ENCODE measurements at regions not wholly inside any gene's neighbourhood (a gene's known extent, or its start where the extent isn't known, plus 50 kb on each side); places are given as distances from the start of the nearest gene placed in this dataset.
"Not testable (repeated sequence)": the region's sequence is repeated elsewhere in the genome, so short reads cannot be mapped to it uniquely, and the experiment has no call there.

- not testable (repeated sequence) for H3K4me3 ChIP-seq (ENCODE audit: low read depth in 1 of 2, low read length in 2 of 2); H3K36me3 ChIP-seq (ENCODE audit: control insufficient read depth in 2 of 2, insufficient read depth in 2 of 2, low read length in 1 of 2); H3K9me3 ChIP-seq (ENCODE audit: control insufficient read depth in 2 of 2, insufficient read depth in 1 of 2, low read depth in 1 of 2, low read length in 1 of 2); H3K4me1 ChIP-seq (ENCODE audit: control insufficient read depth in 2 of 2, insufficient read depth in 2 of 2, low read length in 1 of 2); H3K27me3 ChIP-seq (ENCODE audit: control insufficient read depth in 1 of 2, insufficient read depth in 2 of 2, low read length in 2 of 2); H3K27ac ChIP-seq (ENCODE audit: low read depth in 2 of 2, low read length in 1 of 2)
- 91 to 95% methylated on average over 9 of the region's 9 CpGs for WGBS, 2 donors
Observed at GRCh38 chr3:18205701-18206100, 219.4 kb downstream of the SATB1 start.

GRCh38 chr3:18201315-18201714 is 223.8 kb downstream of the SATB1 start:
- no peaks in the 10 kb centered on the region for H3K9me3 ChIP-seq (ENCODE audit: control insufficient read depth in 2 of 2, insufficient read depth in 1 of 2, low read depth in 1 of 2, low read length in 1 of 2)
- no peaks in the 10 kb centered on the region for H3K36me3 ChIP-seq (ENCODE audit: control insufficient read depth in 2 of 2, insufficient read depth in 2 of 2, low read length in 1 of 2)
- no peaks in the 10 kb centered on the region for H3K27me3 ChIP-seq (ENCODE audit: control insufficient read depth in 1 of 2, insufficient read depth in 2 of 2, low read length in 2 of 2)
- no peak overlapping the region for H3K27ac ChIP-seq (ENCODE audit: low read depth in 2 of 2, low read length in 1 of 2)
- no peak overlapping the region for H3K4me3 ChIP-seq (ENCODE audit: low read depth in 1 of 2, low read length in 2 of 2)
- H3K4me1 ChIP-seq (ENCODE audit: control insufficient read depth in 2 of 2, insufficient read depth in 2 of 2, low read length in 1 of 2), result no peaks in the 10 kb centered on the region

GRCh38 chr3:18199757-18200156 is 225.4 kb downstream of the SATB1 start:
- H3K4me1 ChIP-seq (ENCODE audit: control insufficient read depth in 2 of 2, insufficient read depth in 2 of 2, low read length in 1 of 2), result no peaks in the 10 kb centered on the region
- no peaks in the 10 kb centered on the region for H3K27me3 ChIP-seq (ENCODE audit: control insufficient read depth in 1 of 2, insufficient read depth in 2 of 2, low read length in 2 of 2)
- H3K4me3 ChIP-seq (ENCODE audit: low read depth in 1 of 2, low read length in 2 of 2), result no peak overlapping the region
- H3K27ac ChIP-seq (ENCODE audit: low read depth in 2 of 2, low read length in 1 of 2), result no peak overlapping the region
- no peaks in the 10 kb centered on the region for H3K36me3 ChIP-seq (ENCODE audit: control insufficient read depth in 2 of 2, insufficient read depth in 2 of 2, low read length in 1 of 2)
- no peaks in the 10 kb centered on the region for H3K9me3 ChIP-seq (ENCODE audit: control insufficient read depth in 2 of 2, insufficient read depth in 1 of 2, low read depth in 1 of 2, low read length in 1 of 2)

- H3K27me3 ChIP-seq (ENCODE audit: control insufficient read depth in 1 of 2, insufficient read depth in 2 of 2, low read length in 2 of 2), result no peaks in the 10 kb centered on the region
- H3K36me3 ChIP-seq (ENCODE audit: control insufficient read depth in 2 of 2, insufficient read depth in 2 of 2, low read length in 1 of 2), result no peaks in the 10 kb centered on the region
- no peaks in the 10 kb centered on the region for H3K9me3 ChIP-seq (ENCODE audit: control insufficient read depth in 2 of 2, insufficient read depth in 1 of 2, low read depth in 1 of 2, low read length in 1 of 2)
- no peak overlapping the region for H3K27ac ChIP-seq (ENCODE audit: low read depth in 2 of 2, low read length in 1 of 2)
- no peaks in the 10 kb centered on the region for H3K4me1 ChIP-seq (ENCODE audit: control insufficient read depth in 2 of 2, insufficient read depth in 2 of 2, low read length in 1 of 2)
- no peak overlapping the region for H3K4me3 ChIP-seq (ENCODE audit: low read depth in 1 of 2, low read length in 2 of 2)
Observed at GRCh38 chr3:18195836-18196235, 229.3 kb downstream of the SATB1 start.

- Histone ChIP-seq H3K4me3 (ENCODE audit: low read depth in 1 of 2, low read length in 2 of 2) (no peak overlapping the region), H3K9me3 (ENCODE audit: control insufficient read depth in 2 of 2, insufficient read depth in 1 of 2, low read depth in 1 of 2, low read length in 1 of 2) (no peaks in the 10 kb centered on the region), H3K4me1 (ENCODE audit: control insufficient read depth in 2 of 2, insufficient read depth in 2 of 2, low read length in 1 of 2) (no peaks in the 10 kb centered on the region), H3K27me3 (ENCODE audit: control insufficient read depth in 1 of 2, insufficient read depth in 2 of 2, low read length in 2 of 2) (no peaks in the 10 kb centered on the region), H3K27ac (ENCODE audit: low read depth in 2 of 2, low read length in 1 of 2) (no peak overlapping the region), H3K36me3 (ENCODE audit: control insufficient read depth in 2 of 2, insufficient read depth in 2 of 2, low read length in 1 of 2) (no peaks in the 10 kb centered on the region)
- WGBS, 2 donors, result 76 to 85% methylated on average over 4 of the region's 4 CpGs
Observed at GRCh38 chr3:18194431-18194830, 230.7 kb downstream of the SATB1 start.

GRCh38 chr3:18190646-18191045 is 234.5 kb downstream of the SATB1 start:
- H3K9me3 ChIP-seq (ENCODE audit: control insufficient read depth in 2 of 2, insufficient read depth in 1 of 2, low read depth in 1 of 2, low read length in 1 of 2), result no peaks in the 10 kb centered on the region
- H3K27me3 ChIP-seq (ENCODE audit: control insufficient read depth in 1 of 2, insufficient read depth in 2 of 2, low read length in 2 of 2), result no peaks in the 10 kb centered on the region
- no peak overlapping the region for H3K4me3 ChIP-seq (ENCODE audit: low read depth in 1 of 2, low read length in 2 of 2)
- no peaks in the 10 kb centered on the region for H3K4me1 ChIP-seq (ENCODE audit: control insufficient read depth in 2 of 2, insufficient read depth in 2 of 2, low read length in 1 of 2)
- H3K36me3 ChIP-seq (ENCODE audit: control insufficient read depth in 2 of 2, insufficient read depth in 2 of 2, low read length in 1 of 2), result no peaks in the 10 kb centered on the region
- no peak overlapping the region for H3K27ac ChIP-seq (ENCODE audit: low read depth in 2 of 2, low read length in 1 of 2)

- H3K36me3 ChIP-seq (ENCODE audit: control insufficient read depth in 2 of 2, insufficient read depth in 2 of 2, low read length in 1 of 2), result no peaks in the 10 kb centered on the region
- no peaks in the 10 kb centered on the region for H3K4me1 ChIP-seq (ENCODE audit: control insufficient read depth in 2 of 2, insufficient read depth in 2 of 2, low read length in 1 of 2)
- H3K9me3 ChIP-seq (ENCODE audit: control insufficient read depth in 2 of 2, insufficient read depth in 1 of 2, low read depth in 1 of 2, low read length in 1 of 2), result no peaks in the 10 kb centered on the region
- H3K4me3 ChIP-seq (ENCODE audit: low read depth in 1 of 2, low read length in 2 of 2), result no peak overlapping the region
- no peaks in the 10 kb centered on the region for H3K27me3 ChIP-seq (ENCODE audit: control insufficient read depth in 1 of 2, insufficient read depth in 2 of 2, low read length in 2 of 2)
- WGBS, 2 donors, result 70 to 74% methylated on average over 9 of the region's 9 CpGs
- no peak overlapping the region for H3K27ac ChIP-seq (ENCODE audit: low read depth in 2 of 2, low read length in 1 of 2)
Observed at GRCh38 chr3:18189282-18190050, 235.7 kb downstream of the SATB1 start.

GRCh38 chr3:18188491-18188890 is 236.6 kb downstream of the SATB1 start:
- Histone ChIP-seq H3K9me3 (ENCODE audit: control insufficient read depth in 2 of 2, insufficient read depth in 1 of 2, low read depth in 1 of 2, low read length in 1 of 2) (no peaks in the 10 kb centered on the region), H3K27ac (ENCODE audit: low read depth in 2 of 2, low read length in 1 of 2) (no peak overlapping the region), H3K4me1 (ENCODE audit: control insufficient read depth in 2 of 2, insufficient read depth in 2 of 2, low read length in 1 of 2) (no peaks in the 10 kb centered on the region), H3K27me3 (ENCODE audit: control insufficient read depth in 1 of 2, insufficient read depth in 2 of 2, low read length in 2 of 2) (no peaks in the 10 kb centered on the region), H3K36me3 (ENCODE audit: control insufficient read depth in 2 of 2, insufficient read depth in 2 of 2, low read length in 1 of 2) (no peaks in the 10 kb centered on the region), H3K4me3 (ENCODE audit: low read depth in 1 of 2, low read length in 2 of 2) (no peak overlapping the region)
- 77 to 81% methylated on average over 3 of the region's 3 CpGs for WGBS, 2 donors

- WGBS, 2 donors, result 83 to 92% methylated on average over 1 of the region's 1 CpG
- Histone ChIP-seq H3K27ac (ENCODE audit: low read depth in 2 of 2, low read length in 1 of 2) (no peak overlapping the region), H3K4me1 (ENCODE audit: control insufficient read depth in 2 of 2, insufficient read depth in 2 of 2, low read length in 1 of 2) (no peaks in the 10 kb centered on the region), H3K36me3 (ENCODE audit: control insufficient read depth in 2 of 2, insufficient read depth in 2 of 2, low read length in 1 of 2) (no peaks in the 10 kb centered on the region), H3K9me3 (ENCODE audit: control insufficient read depth in 2 of 2, insufficient read depth in 1 of 2, low read depth in 1 of 2, low read length in 1 of 2) (no peaks in the 10 kb centered on the region), H3K27me3 (ENCODE audit: control insufficient read depth in 1 of 2, insufficient read depth in 2 of 2, low read length in 2 of 2) (no peaks in the 10 kb centered on the region), H3K4me3 (ENCODE audit: low read depth in 1 of 2, low read length in 2 of 2) (no peak overlapping the region)
Observed at GRCh38 chr3:18185624-18186023, 239.5 kb downstream of the SATB1 start.

- H3K27ac ChIP-seq (ENCODE audit: low read depth in 2 of 2, low read length in 1 of 2), result peak overlapping the region in 1 of 2 donors; percentile 13
- not testable (repeated sequence) for H3K27me3 ChIP-seq (ENCODE audit: control insufficient read depth in 1 of 2, insufficient read depth in 2 of 2, low read length in 2 of 2)
- WGBS, 2 donors, result 49 to 50% methylated on average over 1 of the region's 1 CpG
Observed at GRCh38 chr3:18182923-18183322, 242.2 kb downstream of the SATB1 start.

More at GRCh38 chr3:18182923-18183322, 242.2 kb downstream of the SATB1 start:
- not testable (repeated sequence) for H3K4me1 ChIP-seq (ENCODE audit: control insufficient read depth in 2 of 2, insufficient read depth in 2 of 2, low read length in 1 of 2); H3K4me3 ChIP-seq (ENCODE audit: low read depth in 1 of 2, low read length in 2 of 2); H3K36me3 ChIP-seq (ENCODE audit: control insufficient read depth in 2 of 2, insufficient read depth in 2 of 2, low read length in 1 of 2); H3K9me3 ChIP-seq (ENCODE audit: control insufficient read depth in 2 of 2, insufficient read depth in 1 of 2, low read depth in 1 of 2, low read length in 1 of 2)

Measured in esophagus (tissue), 2 donors.